BJ (cell line): ENCODE measurements at regions not wholly inside any gene's neighbourhood (a gene's known extent, or its start where the extent isn't known, plus 50 kb on each side); places are given as distances from the start of the nearest gene placed in this dataset.
A peak's percentile ranks its signal among the peaks of the same experiment; 100 is the strongest.

ENCODE experiments used
- CTCF ChIA-PET: fragments of 350-600 bp; formaldehyde crosslinking; extraction: SDS; loops from one replicate; lab custom pipeline; 2021; ENCODE audit warnings: antibody characterized with exemption, inconsistent platforms; lab: Yijun Ruan, JAX
- POLR2A ChIA-PET: fragments of 300-600 bp; sonication (Branson Sonifier 250); formaldehyde crosslinking; extraction: SDS; loops from one replicate; lab custom pipeline; 2021; ENCODE audit warnings: antibody characterized with exemption; lab: Charles Lee
- DNase-seq: peaks from one replicate; pipeline ENCODE4 v3.0.0-alpha.2; 2011; ENCODE audit warnings: low read depth
- H3K27me3 ChIP-seq: 2 replicates; pipeline ENCODE4 v1.6.0; 2011; ENCODE audit warnings: low read length; ENCODE audit not compliant: control insufficient read depth, insufficient read depth
- H3K36me3 ChIP-seq: 2 replicates; pipeline ENCODE4 v1.5.1; 2011; ENCODE audit warnings: low read length; ENCODE audit not compliant: control insufficient read depth, insufficient read depth
- H3K4me3 ChIP-seq: 2 replicates; pipeline ENCODE4 v1.5.1; 2011; ENCODE audit warnings: low read depth, mild to moderate bottlenecking, control low read depth, low read length
- TF ChIP-seq, protein P1 (sequence below): IDR thresholded peaks from 2 replicates; pipeline ENCODE4 v1.5.1; 2011; ENCODE audit warnings: low read depth, mild to moderate bottlenecking, control low read depth, inconsistent platforms, low read length, moderate library complexity; ENCODE audit not compliant: insufficient read depth

DNA sequence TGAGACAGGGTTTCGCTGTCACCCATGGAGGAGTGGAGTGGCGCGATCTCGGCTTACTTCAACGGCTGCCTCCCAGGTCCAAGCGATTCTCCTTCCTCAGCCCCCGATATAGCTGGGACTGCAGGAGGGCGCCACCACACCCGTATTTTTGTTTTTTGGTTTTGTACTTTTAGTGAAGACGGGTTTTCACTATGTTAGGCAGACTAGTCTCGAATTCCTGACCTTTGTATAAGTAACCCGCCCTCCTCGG, 115.4 kb upstream of the BTN3A2 start:
- TF ChIP-seq, protein P1, sequence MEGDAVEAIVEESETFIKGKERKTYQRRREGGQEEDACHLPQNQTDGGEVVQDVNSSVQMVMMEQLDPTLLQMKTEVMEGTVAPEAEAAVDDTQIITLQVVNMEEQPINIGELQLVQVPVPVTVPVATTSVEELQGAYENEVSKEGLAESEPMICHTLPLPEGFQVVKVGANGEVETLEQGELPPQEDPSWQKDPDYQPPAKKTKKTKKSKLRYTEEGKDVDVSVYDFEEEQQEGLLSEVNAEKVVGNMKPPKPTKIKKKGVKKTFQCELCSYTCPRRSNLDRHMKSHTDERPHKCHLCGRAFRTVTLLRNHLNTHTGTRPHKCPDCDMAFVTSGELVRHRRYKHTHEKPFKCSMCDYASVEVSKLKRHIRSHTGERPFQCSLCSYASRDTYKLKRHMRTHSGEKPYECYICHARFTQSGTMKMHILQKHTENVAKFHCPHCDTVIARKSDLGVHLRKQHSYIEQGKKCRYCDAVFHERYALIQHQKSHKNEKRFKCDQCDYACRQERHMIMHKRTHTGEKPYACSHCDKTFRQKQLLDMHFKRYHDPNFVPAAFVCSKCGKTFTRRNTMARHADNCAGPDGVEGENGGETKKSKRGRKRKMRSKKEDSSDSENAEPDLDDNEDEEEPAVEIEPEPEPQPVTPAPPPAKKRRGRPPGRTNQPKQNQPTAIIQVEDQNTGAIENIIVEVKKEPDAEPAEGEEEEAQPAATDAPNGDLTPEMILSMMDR = no peak
- CTCF ChIA-PET = interaction anchor here (0.6 to 2.8 kb wide), 5 partner anchors 12 to 284 kb away, joined by 3 to 18 read pairs (median 3); a partner anchor contains a TSS
- POLR2A ChIA-PET = interaction anchor here (1.0 to 3.1 kb wide), 2 partner anchors 15 to 23 kb away, joined by 6 to 24 read pairs; a partner anchor contains a TSS
- Histone ChIP-seq H3K4me3 (peak overlapping the region; percentile 51), H3K36me3 (no peaks in the 10 kb centered on the region), H3K27me3 (no peaks in the 10 kb centered on the region)
- DNase-seq = no peak

DNA sequence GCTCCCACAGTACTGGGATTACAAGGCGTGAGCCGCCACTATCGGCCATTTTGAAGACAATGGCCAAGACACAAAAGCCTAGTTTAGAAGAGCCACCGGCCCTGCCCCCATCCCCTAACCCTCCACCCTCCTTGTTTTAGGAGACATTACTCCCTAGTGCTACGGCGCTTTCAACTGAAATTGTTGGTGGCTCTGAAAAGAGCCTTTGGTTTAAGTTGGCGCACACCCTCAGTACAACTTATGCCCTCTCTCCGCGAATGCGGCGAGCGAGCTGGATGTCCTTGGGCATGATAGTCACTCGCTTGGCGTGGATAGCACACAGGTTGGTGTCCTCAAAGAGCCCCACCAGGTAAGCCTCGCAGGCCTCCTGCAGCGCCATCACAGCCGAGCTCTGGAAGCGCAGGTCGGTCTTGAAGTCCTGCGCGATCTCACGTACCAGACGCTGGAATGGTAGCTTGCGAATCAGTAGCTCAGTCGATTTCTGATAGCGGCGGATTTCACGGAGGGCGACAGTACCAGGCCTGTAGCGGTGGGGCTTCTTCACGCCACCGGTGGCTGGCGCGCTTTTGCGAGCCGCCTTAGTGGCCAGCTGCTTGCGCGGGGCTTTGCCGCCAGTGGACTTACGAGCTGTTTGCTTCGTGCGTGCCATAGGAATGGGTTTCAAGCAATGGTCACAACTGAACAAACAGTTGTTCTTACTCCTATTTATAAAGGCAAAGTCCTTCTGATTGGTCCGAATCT, 114.9 kb upstream of the BTN3A2 start:
- Histone ChIP-seq H3K27me3 (no peaks in the 10 kb centered on the region), H3K4me3 (peak overlapping the region; percentile 51), H3K36me3 (no peaks in the 10 kb centered on the region)
- DNase-seq = no peak
- TF ChIP-seq, protein P1 = peak; percentile 52
- CTCF ChIA-PET = interaction anchor here (0.6 to 2.8 kb wide), 11 partner anchors 9 to 284 kb away, joined by 3 to 18 read pairs (median 5); a partner anchor contains a TSS
- POLR2A ChIA-PET = interaction anchor here (0.5 to 3.1 kb wide), 6 partner anchors 16 to 306 kb away, joined by 3 to 24 read pairs (median 7); a partner anchor contains a TSS

DNA sequence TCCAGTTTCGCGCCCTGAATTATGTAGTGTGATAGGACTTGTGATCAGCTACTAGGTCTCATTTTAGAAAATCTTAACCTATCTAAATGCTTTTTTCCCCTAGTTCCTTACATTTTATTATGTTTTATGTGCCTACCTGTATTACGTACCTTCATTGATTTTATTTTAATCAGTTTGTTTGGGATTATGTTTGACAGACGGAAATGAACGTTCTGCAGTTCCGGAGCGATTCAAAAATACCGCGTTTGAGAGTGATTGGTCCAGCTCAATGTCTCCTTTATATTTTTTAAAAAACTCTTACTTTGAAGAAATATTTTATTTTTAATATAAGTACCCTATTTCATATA, 114.3 kb upstream of the BTN3A2 start:
- TF ChIP-seq, protein P1 = no peak
- Histone ChIP-seq H3K4me3 (peak overlapping the region; percentile 51), H3K27me3 (no peaks in the 10 kb centered on the region), H3K36me3 (no peaks in the 10 kb centered on the region)
- POLR2A ChIA-PET = interaction anchor here (0.5 to 3.1 kb wide), 5 partner anchors 22 to 306 kb away, joined by 3 to 24 read pairs (median 8); a partner anchor contains a TSS
- CTCF ChIA-PET = interaction anchor here (1.0 to 2.8 kb wide), 9 partner anchors 9 to 34 kb away, joined by 3 to 18 read pairs (median 5); a partner anchor contains a TSS
- DNase-seq = no peak

DNA sequence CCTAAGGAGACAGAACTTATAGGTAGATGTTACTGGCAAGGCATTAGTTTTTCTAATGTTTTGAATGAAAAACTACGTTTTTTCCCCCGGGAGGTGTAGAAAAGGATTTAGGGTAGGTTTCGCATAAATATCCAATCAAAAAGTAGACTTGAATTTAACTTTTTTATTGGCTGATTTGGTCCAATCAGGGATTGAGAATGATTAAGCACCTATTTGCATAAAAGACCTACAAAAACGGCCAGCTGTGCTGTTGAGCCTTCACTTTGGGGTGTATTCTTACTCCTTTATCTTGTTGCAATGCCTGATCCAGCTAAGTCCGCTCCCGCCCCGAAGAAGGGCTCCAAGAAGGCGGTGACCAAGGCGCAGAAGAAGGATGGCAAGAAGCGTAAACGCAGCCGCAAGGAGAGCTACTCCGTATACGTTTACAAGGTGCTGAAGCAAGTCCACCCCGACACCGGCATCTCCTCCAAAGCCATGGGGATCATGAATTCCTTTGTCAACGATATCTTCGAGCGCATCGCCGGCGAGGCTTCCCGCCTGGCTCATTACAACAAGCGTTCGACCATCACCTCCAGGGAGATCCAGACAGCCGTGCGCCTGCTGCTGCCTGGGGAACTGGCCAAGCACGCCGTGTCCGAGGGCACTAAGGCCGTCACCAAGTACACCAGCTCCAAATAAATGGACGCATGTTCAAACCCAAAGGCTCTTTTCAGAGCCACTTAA, 113.5 kb upstream of the BTN3A2 start:
- H3K4me3 ChIP-seq = peak overlapping the region; percentile 51
- ChIA-PET POLR2A (interaction anchor here (0.6 to 3.1 kb wide), 8 partner anchors 9 to 1641 kb away, joined by 3 to 24 read pairs (median 4); a partner anchor contains a TSS), CTCF (interaction anchor here (0.6 to 2.8 kb wide), 8 partner anchors 8 to 317 kb away, joined by 3 to 18 read pairs (median 6); a partner anchor contains a TSS)
- TF ChIP-seq, protein P1 = no peak
- H3K36me3 ChIP-seq = no peaks in the 10 kb centered on the region
- no peaks in the 10 kb centered on the region for H3K27me3 ChIP-seq
- peak; percentile 88 for DNase-seq

DNA sequence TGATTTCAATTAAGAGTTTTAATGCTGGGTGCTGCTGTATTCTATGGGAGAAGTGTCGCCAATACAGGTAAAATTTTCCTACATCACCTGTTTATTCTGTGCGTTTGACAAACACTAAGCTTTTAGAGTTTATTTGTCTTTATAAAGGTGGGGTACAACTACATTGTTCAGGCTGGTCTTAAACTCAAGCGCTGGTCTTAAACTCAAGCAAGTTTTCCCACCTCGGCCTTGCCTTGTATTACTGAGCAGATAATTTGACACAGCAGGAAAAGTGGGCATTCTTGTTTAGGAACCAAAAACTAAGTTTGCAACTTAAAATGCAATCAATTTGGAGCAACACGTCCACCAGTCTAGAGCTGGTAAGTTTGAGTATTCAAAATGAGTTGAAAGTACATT, 112.9 kb upstream of the BTN3A2 start:
- no peak for DNase-seq
- TF ChIP-seq, protein P1 = no peak
- no peaks in the 10 kb centered on the region for H3K27me3 ChIP-seq
- H3K4me3 ChIP-seq = peak overlapping the region; percentile 51
- CTCF ChIA-PET = interaction anchor here (0.5 to 1.9 kb wide), 5 partner anchors 10 to 316 kb away, joined by 3 to 11 read pairs (median 4); a partner anchor contains a TSS
- POLR2A ChIA-PET = interaction anchor here (0.6 to 3.1 kb wide), 6 partner anchors 21 to 1641 kb away, joined by 3 to 24 read pairs (median 4); a partner anchor contains a TSS
- no peaks in the 10 kb centered on the region for H3K36me3 ChIP-seq
